ENCODE measurements at regions not wholly inside any gene's neighbourhood (a gene's known extent, or its start where the extent isn't known, plus 50 kb on each side); places are given as distances from the start of the nearest gene placed in this dataset.

- TF ChIP-seq REST (IDR thresholded peaks at IDR 0.05; ENCODE audit: insufficient read depth in 1 of 2, low read depth in 2 of 2, low read length in 2 of 2) = no peak
- no peak for TF ChIP-seq SIN3A (IDR thresholded peaks at IDR 0.05; ENCODE audit: borderline replicate concordance, insufficient read depth, low read length)
- TF ChIP-seq FOXP2 (optimal IDR thresholded peaks at IDR 0.05; ENCODE audit: borderline replicate concordance, extremely low read depth, extremely low read length, insufficient read depth) = no peak
- no peak for TF ChIP-seq POLR2AphosphoS5 (IDR thresholded peaks at IDR 0.05; ENCODE audit: low read depth, low read length)
- no peak for TF ChIP-seq TAF1 (IDR thresholded peaks at IDR 0.05; ENCODE audit: borderline replicate concordance, insufficient read depth, low read length)
Observed at GRCh38 chr10:78820007-78820362, 248.8 kb upstream of the ZMIZ1 start.

GRCh38 chr10:78821052-78821451 lies 247.7 kb upstream of the ZMIZ1 start:
- TF ChIP-seq FOXP2 (optimal IDR thresholded peaks at IDR 0.05; ENCODE audit: borderline replicate concordance, extremely low read depth, extremely low read length, insufficient read depth) (no peak), TAF1 (IDR thresholded peaks at IDR 0.05; ENCODE audit: borderline replicate concordance, insufficient read depth, low read length) (no peak)

- TF ChIP-seq POLR2AphosphoS5 (IDR thresholded peaks at IDR 0.05; ENCODE audit: low read depth, low read length) = no peak
- TF ChIP-seq REST (IDR thresholded peaks at IDR 0.05; ENCODE audit: insufficient read depth in 1 of 2, low read depth in 2 of 2, low read length in 2 of 2) = no peak
- no peak for TF ChIP-seq TAF1 (IDR thresholded peaks at IDR 0.05; ENCODE audit: borderline replicate concordance, insufficient read depth, low read length)
- TF ChIP-seq FOXP2 (optimal IDR thresholded peaks at IDR 0.05; ENCODE audit: borderline replicate concordance, extremely low read depth, extremely low read length, insufficient read depth) = no peak
- no peak for TF ChIP-seq SIN3A (IDR thresholded peaks at IDR 0.05; ENCODE audit: borderline replicate concordance, insufficient read depth, low read length)
Observed at GRCh38 chr10:78828647-78829539, 239.9 kb upstream of the ZMIZ1 start.

GRCh38 chr10:78829565-78829964 lies 239.2 kb upstream of the ZMIZ1 start:
- TF ChIP-seq FOXP2 (optimal IDR thresholded peaks at IDR 0.05; ENCODE audit: borderline replicate concordance, extremely low read depth, extremely low read length, insufficient read depth) (no peak), REST (IDR thresholded peaks at IDR 0.05; ENCODE audit: insufficient read depth in 1 of 2, low read depth in 2 of 2, low read length in 2 of 2) (no peak), SIN3A (IDR thresholded peaks at IDR 0.05; ENCODE audit: borderline replicate concordance, insufficient read depth, low read length) (no peak), TAF1 (IDR thresholded peaks at IDR 0.05; ENCODE audit: borderline replicate concordance, insufficient read depth, low read length) (no peak), POLR2AphosphoS5 (IDR thresholded peaks at IDR 0.05; ENCODE audit: low read depth, low read length) (no peak)

- TF ChIP-seq SIN3A (IDR thresholded peaks at IDR 0.05; ENCODE audit: borderline replicate concordance, insufficient read depth, low read length) (no peak), REST (IDR thresholded peaks at IDR 0.05; ENCODE audit: insufficient read depth in 1 of 2, low read depth in 2 of 2, low read length in 2 of 2) (no peak), FOXP2 (optimal IDR thresholded peaks at IDR 0.05; ENCODE audit: borderline replicate concordance, extremely low read depth, extremely low read length, insufficient read depth) (no peak)
Observed at GRCh38 chr10:78830062-78830975, 238.4 kb upstream of the ZMIZ1 start.
